Kidney epithelial cell (primary cell): ENCODE measurements at regions not wholly inside any gene's neighbourhood (a gene's known extent, or its start where the extent isn't known, plus 50 kb on each side); places are given as distances from the start of the nearest gene placed in this dataset.

ENCODE experiments used
- DNase-seq: peaks from one replicate; pipeline ENCODE4 v3.0.0-alpha.2; 2010; ENCODE audit warnings: low read depth
- H3K27me3 ChIP-seq: 2 replicates; pipeline ENCODE4 v1.6.0; 2011; ENCODE audit warnings: low read length; ENCODE audit not compliant: control insufficient read depth, insufficient read depth
- H3K36me3 ChIP-seq: 2 replicates; pipeline ENCODE4 v1.5.1; 2011; ENCODE audit warnings: low read length; ENCODE audit not compliant: control insufficient read depth, insufficient read depth
- H3K4me3 ChIP-seq: 2 replicates; pipeline ENCODE4 v1.5.1; 2011; ENCODE audit warnings: low read depth, mild to moderate bottlenecking, control low read depth, low read length
- CTCF ChIP-seq: IDR thresholded peaks from 2 replicates; pipeline ENCODE4 v1.5.1; 2011; ENCODE audit warnings: mild to moderate bottlenecking, moderate library complexity, low read length, control low read depth, inconsistent platforms; ENCODE audit not compliant: insufficient read depth, poor library complexity, severe bottlenecking

DNA sequence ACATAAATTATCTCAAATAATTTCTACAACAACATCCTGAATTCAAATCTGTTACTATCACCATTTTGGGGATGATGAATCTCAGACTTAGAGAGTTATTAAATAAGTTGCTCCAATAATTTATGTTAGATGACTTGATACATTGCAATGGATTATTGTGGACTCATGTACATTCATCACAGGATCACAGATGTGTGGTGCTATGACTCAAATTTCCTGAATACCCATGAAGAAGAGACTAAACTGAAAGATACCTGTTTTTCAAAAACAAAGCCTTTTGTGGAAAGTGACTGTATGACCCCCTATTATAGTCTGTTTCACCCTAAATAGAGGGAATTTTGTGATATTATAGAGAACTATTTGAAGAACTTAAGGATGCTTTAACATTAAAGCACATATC lies 315.0 kb downstream of the PLA2G4A start:
- no peak for TF ChIP-seq CTCF
- no peak overlapping the region for H3K4me3 ChIP-seq
- H3K36me3 ChIP-seq, result no peaks in the 10 kb centered on the region
- DNase-seq, result no peak
- H3K27me3 ChIP-seq, result no peaks in the 10 kb centered on the region

DNA sequence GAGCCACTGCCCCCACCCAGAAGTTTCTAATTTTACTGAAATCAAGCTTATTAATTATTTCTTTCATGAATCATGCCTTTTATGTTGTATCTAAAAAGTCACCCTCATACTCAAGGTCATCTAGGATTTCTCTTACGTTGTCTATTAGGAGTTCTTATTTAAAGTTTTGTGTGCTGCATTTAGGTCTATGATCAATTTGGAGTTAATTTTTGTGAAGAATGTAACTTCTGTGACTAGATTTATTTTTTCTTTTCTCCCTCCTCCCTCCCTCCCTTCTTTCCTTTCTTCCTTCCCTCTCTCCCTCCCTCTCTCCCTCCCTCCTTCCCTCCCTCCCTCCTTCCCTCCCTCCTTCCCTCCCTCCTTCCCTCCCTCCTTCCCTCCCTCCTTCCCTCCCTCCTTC lies 317.6 kb downstream of the PLA2G4A start:
- no peak for DNase-seq
- no peaks in the 10 kb centered on the region for H3K27me3 ChIP-seq
- TF ChIP-seq CTCF, result no peak

GRCh38 chr1:187151555-187151954 lies 322.8 kb downstream of the PLA2G4A start:
- no peak for DNase-seq
- TF ChIP-seq CTCF, result no peak
- H3K27me3 ChIP-seq, result no peaks in the 10 kb centered on the region
- no peak overlapping the region for H3K4me3 ChIP-seq
- H3K36me3 ChIP-seq, result no peaks in the 10 kb centered on the region

More for the DNA sequence above, 317.6 kb downstream of the PLA2G4A start:
- Histone ChIP-seq H3K36me3 (no peaks in the 10 kb centered on the region), H3K4me3 (no peak overlapping the region)

DNA sequence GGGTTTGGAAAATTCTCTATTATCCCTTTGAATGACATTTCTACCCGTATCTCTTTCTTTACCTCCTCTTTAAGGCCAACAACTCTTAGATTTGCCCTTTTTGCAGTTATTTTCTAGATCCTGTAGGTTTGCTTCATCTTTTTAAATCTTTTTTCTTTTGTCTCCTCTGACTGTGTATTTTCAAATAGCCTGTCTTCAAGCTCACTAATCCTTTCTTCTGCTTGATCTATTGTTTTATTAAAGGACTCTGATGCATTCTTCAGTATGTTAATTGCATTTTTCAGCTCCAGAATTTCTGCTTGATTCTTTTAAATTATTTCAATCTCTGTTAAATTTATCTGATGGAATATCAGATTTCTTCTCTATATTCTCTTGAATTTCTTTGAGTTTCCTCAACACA lies 324.3 kb downstream of the PLA2G4A start:
- DNase-seq, result no peak
- H3K36me3 ChIP-seq, result no peaks in the 10 kb centered on the region
- no peak for TF ChIP-seq CTCF
- no peaks in the 10 kb centered on the region for H3K27me3 ChIP-seq
- H3K4me3 ChIP-seq, result no peak overlapping the region

GRCh38 chr1:187157115-187157514 lies 328.4 kb downstream of the PLA2G4A start:
- no peak for DNase-seq
- no peak for TF ChIP-seq CTCF

DNA sequence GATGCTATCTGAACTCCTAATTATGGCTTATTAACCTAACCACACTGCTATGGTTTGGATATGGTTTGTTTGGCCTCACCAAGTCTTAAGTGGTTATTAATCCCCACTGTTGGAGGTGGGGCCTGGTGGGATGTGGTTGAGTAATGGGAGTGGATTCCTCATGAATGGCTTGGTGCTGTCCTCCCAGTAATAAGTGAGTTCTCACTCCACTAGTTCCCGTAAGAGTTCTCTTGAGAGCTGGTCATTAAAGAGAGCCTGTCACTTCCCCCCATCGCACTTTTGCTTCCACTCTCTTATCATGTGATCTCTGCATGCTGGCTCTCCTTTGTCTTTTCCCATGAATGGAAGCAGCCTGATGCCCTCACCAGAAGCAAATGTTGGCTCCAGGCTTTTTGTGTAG lies 328.8 kb downstream of the PLA2G4A start:
- no peak for DNase-seq
- no peaks in the 10 kb centered on the region for H3K36me3 ChIP-seq
- TF ChIP-seq CTCF, result no peak
- H3K4me3 ChIP-seq, result no peak overlapping the region
- no peaks in the 10 kb centered on the region for H3K27me3 ChIP-seq

More at GRCh38 chr1:187157115-187157514, 328.4 kb downstream of the PLA2G4A start:
- H3K36me3 ChIP-seq, result no peaks in the 10 kb centered on the region
- H3K27me3 ChIP-seq, result no peaks in the 10 kb centered on the region
- H3K4me3 ChIP-seq, result no peak overlapping the region
